ENCODE measurements at regions not wholly inside any gene's neighbourhood (a gene's known extent, or its start where the extent isn't known, plus 50 kb on each side); places are given as distances from the start of the nearest gene placed in this dataset.

- TF ChIP-seq POLR2A (IDR thresholded peaks at IDR 0.05) (no peak), CTCF (IDR thresholded peaks at IDR 0.05) (no peak)
Measured at GRCh38 chr5:54709096-54709495, 191.5 kb downstream of the SNX18 start.
